Chondrocyte (in vitro differentiated cells): ENCODE measurements at regions not wholly inside any gene's neighbourhood (a gene's known extent, or its start where the extent isn't known, plus 50 kb on each side); places are given as distances from the start of the nearest gene placed in this dataset.
A peak's percentile ranks its signal among the peaks of the same experiment; 100 is the strongest.
"Not testable (repeated sequence)": the region's sequence is repeated elsewhere in the genome, so short reads cannot be mapped to it uniquely, and the experiment has no call there.

ENCODE experiments used
- DNase-seq: peaks from one replicate; pipeline ENCODE4 v3.0.0; 2021; ENCODE audit warnings: mixed read lengths, low spot score
- H3K27ac Mint-ChIP-seq: one replicate; pipeline ENCODE4 v1.8.0; 2021; ENCODE audit warnings: mild to moderate bottlenecking, moderate library complexity, mixed read lengths; ENCODE audit not compliant: unreplicated experiment
- H3K27me3 Mint-ChIP-seq: 2 replicates; pipeline ENCODE4 v1.8.0; 2021; ENCODE audit warnings: low read depth, mixed read lengths
- H3K36me3 Mint-ChIP-seq: 2 replicates; pipeline ENCODE4 v1.8.0; 2021; ENCODE audit warnings: low read depth, mixed read lengths
- H3K4me1 Mint-ChIP-seq: 2 replicates; pipeline ENCODE4 v1.8.0; 2021; ENCODE audit warnings: low read depth, mild to moderate bottlenecking, mixed read lengths
- H3K4me3 Mint-ChIP-seq: one replicate; pipeline ENCODE4 v1.8.0; 2021; ENCODE audit warnings: mild to moderate bottlenecking, moderate library complexity, mixed read lengths; ENCODE audit not compliant: unreplicated experiment
- H3K9me3 Mint-ChIP-seq: 2 replicates; pipeline ENCODE4 v1.8.0; 2021; ENCODE audit warnings: low read depth, mixed read lengths
- TF ChIP-seq, protein P1 (sequence below): fragments of 200-600 bp; sonication (generic); IDR thresholded peaks from 2 replicates; pipeline ENCODE4 v1.5.0; 2021; ENCODE audit warnings: antibody characterized with exemption, mild to moderate bottlenecking, moderate library complexity

DNA sequence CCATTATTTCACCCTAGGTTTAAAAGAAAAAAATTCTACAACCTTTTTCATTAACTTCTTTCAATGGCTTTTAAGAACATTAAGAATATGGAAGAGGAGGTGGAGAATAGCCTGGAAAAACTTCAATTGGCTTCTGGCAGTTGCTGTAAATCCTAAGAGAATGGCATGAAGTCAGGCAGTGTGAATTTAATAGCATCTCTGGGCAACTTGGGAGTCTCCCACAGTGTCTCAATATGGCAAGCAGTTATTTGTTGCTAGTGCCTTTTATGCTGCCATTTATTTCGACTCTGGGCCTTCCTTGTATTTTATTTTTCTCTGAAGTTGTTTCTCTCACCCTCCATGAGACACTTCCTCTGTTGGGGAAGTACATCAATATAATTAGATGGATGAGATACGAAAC is 322.1 kb downstream of the CBLL2 start:
- TF ChIP-seq, protein P1, sequence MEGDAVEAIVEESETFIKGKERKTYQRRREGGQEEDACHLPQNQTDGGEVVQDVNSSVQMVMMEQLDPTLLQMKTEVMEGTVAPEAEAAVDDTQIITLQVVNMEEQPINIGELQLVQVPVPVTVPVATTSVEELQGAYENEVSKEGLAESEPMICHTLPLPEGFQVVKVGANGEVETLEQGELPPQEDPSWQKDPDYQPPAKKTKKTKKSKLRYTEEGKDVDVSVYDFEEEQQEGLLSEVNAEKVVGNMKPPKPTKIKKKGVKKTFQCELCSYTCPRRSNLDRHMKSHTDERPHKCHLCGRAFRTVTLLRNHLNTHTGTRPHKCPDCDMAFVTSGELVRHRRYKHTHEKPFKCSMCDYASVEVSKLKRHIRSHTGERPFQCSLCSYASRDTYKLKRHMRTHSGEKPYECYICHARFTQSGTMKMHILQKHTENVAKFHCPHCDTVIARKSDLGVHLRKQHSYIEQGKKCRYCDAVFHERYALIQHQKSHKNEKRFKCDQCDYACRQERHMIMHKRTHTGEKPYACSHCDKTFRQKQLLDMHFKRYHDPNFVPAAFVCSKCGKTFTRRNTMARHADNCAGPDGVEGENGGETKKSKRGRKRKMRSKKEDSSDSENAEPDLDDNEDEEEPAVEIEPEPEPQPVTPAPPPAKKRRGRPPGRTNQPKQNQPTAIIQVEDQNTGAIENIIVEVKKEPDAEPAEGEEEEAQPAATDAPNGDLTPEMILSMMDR: no peak
- Mint-ChIP-seq H3K36me3 (peaks cover 2% of the 10 kb centered on the region), H3K4me3 (no peak overlapping the region), H3K9me3 (peaks cover 12% of the 10 kb centered on the region), H3K27me3 (peaks cover 6% of the 10 kb centered on the region), H3K4me1 (no peaks in the 10 kb centered on the region), H3K27ac (no peak overlapping the region)
- no peak for DNase-seq

DNA sequence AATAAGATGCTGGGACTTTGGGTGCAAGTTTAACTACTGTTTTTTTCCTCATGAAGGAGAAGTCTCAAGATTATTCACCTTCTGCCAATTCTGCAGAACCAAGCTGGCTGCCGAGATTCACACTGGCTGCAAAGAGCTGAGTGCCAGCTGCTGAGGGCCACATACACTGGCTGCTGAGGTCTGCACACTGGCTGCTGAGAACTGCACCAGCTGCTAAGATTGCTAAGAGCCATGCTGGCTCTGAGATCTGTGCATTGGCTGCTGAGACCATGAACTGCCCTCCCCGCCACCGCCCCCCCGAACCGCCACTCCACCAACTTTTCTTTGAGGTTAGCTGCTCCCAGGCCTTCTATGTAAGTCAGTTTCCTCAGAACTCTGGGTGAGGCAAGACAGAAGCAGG is 330.3 kb downstream of the CBLL2 start:
- DNase-seq: no peak
- Mint-ChIP-seq H3K9me3 (peaks cover 23% of the 10 kb centered on the region), H3K4me3 (no peak overlapping the region), H3K27me3 (no peaks in the 10 kb centered on the region), H3K4me1 (no peaks in the 10 kb centered on the region), H3K27ac (no peak overlapping the region), H3K36me3 (peaks cover 2% of the 10 kb centered on the region)
- TF ChIP-seq, protein P1: no peak

DNA sequence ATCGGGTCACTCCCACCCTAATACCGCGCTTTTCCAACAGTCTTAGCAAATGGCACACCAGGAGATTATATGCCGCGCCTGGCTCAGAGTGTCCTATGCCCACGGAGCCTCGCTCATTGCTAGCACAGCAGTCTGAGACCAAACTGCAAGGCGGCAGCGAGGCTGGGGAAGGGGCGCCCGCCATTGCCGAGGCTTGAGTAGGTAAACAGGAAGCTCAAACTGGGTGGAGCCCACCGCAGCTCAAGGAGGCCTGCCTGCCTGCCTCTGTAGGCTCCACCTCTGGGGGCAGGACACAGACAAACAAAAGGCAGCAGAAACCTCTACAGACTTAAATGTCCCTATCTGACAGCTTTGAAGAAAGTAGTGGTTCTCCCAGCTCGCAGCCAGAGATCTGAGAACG is 336.7 kb downstream of the CBLL2 start:
- H3K4me1 Mint-ChIP-seq, DNase-seq, H3K36me3 Mint-ChIP-seq, H3K27me3 Mint-ChIP-seq, H3K27ac Mint-ChIP-seq, H3K4me3 Mint-ChIP-seq: not testable (repeated sequence)
- H3K9me3 Mint-ChIP-seq: peaks cover 34% of the 10 kb centered on the region

DNA sequence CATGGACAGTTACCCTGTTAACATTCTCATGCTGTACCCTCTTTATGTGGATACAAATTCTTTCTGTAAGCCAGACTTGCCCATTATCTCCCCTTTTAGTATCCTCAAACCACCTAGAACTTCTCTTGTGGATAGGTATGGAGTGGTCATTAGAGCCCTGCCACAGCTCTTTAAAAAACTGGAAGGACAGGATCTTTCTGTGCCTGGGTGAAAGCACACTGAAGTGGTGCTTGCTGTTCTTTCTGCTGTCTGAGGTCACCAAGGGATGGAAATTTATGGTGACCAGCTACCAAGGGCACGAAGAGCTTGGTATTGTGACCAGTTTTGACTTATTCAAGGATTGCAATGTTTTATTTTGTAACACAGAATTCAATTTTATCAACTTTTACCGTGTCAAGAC is 344.2 kb downstream of the CBLL2 start:
- peaks cover 3% of the 10 kb centered on the region for H3K9me3 Mint-ChIP-seq
- H3K4me3 Mint-ChIP-seq: no peak overlapping the region
- no peaks in the 10 kb centered on the region for H3K4me1 Mint-ChIP-seq
- H3K27ac Mint-ChIP-seq: no peak overlapping the region
- no peak for DNase-seq
- TF ChIP-seq, protein P1: no peak
- H3K27me3 Mint-ChIP-seq: peaks cover 5% of the 10 kb centered on the region
- H3K36me3 Mint-ChIP-seq: no peaks in the 10 kb centered on the region

DNA sequence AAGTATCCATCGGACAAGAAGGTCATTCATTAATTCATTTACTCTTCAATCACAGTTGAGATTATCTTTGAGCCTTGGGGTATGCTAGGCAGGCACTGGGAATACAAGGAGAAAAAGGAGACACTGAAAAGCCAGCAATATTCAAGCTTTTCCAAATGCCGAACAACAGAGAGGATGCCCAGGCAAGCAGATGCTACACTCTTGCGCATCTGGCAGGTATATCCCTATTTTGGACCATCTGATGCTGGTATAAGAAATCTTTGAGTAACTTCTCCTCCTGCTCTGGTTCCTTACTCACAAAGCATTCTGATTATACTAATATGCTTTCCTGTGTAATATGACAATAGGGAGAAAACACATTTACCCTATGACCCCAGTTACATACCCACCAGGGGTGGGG is 354.9 kb downstream of the CBLL2 start:
- Mint-ChIP-seq H3K27me3 (peaks cover 4% of the 10 kb centered on the region), H3K4me3 (no peak overlapping the region), H3K27ac (no peak overlapping the region), H3K36me3 (no peaks in the 10 kb centered on the region), H3K9me3 (no peaks in the 10 kb centered on the region), H3K4me1 (peaks cover 20% of the 10 kb centered on the region)
- DNase-seq: no peak
- TF ChIP-seq, protein P1: no peak

DNA sequence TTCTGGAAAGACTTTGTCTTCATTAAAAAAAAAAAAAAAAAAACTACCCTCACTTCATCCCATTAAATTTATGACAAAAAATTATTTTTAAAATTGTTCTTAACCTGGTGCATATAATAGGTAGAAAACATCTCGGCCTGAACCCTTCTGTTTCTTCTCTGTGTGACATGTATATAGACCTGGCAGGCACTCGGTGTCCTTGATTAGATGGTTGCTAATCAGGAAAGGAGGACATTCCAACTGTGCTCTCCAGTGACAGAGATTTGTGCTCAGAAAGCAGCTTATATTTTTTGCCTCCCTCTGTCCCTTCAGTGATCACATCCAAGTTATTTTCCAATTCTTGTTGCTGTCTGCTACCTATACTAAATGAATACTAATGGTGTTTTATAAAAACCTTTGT is 355.6 kb downstream of the CBLL2 start:
- Mint-ChIP-seq H3K36me3 (no peaks in the 10 kb centered on the region), H3K27me3 (peaks cover 2% of the 10 kb centered on the region), H3K4me3 (no peak overlapping the region), H3K4me1 (peaks cover 20% of the 10 kb centered on the region), H3K9me3 (no peaks in the 10 kb centered on the region), H3K27ac (peak overlapping the region; percentile 28)
- TF ChIP-seq, protein P1: no peak
- DNase-seq: no peak
